HG03354 (cell line): ENCODE measurements at regions not wholly inside any gene's neighbourhood (a gene's known extent, or its start where the extent isn't known, plus 50 kb on each side); places are given as distances from the start of the nearest gene placed in this dataset.

Experiments
- ATAC-seq: cut with Tn5 transposase; IDR thresholded peaks from one replicate; pipeline ENCODE4 v1.9.1; 2021; ENCODE audit warnings: mild to moderate bottlenecking; ENCODE audit not compliant: unreplicated experiment, poor library complexity, severe bottlenecking

- no peak for ATAC-seq
Observed at GRCh38 chr3:73745526-73746191, 120.9 kb upstream of the PDZRN3 start.

- no peak for ATAC-seq
Observed at GRCh38 chr3:73743551-73743950, 118.8 kb upstream of the PDZRN3 start.

- no peak for ATAC-seq
Observed at GRCh38 chr3:73739791-73740453, 115.2 kb upstream of the PDZRN3 start.

- ATAC-seq, result no peak
Observed at GRCh38 chr3:73738711-73739110, 114.0 kb upstream of the PDZRN3 start.

GRCh38 chr3:73734211-73735089 is 109.7 kb upstream of the PDZRN3 start:
- ATAC-seq, result no peak

- no peak for ATAC-seq
Observed at GRCh38 chr3:73733746-73734145, 109.0 kb upstream of the PDZRN3 start.

- no peak for ATAC-seq
Observed at GRCh38 chr3:73729969-73730440, 105.3 kb upstream of the PDZRN3 start.

- ATAC-seq, result no peak
Observed at GRCh38 chr3:73727854-73728253, 103.1 kb upstream of the PDZRN3 start.

GRCh38 chr3:73727117-73727821 is 102.5 kb upstream of the PDZRN3 start:
- no peak for ATAC-seq

- ATAC-seq, result no peak
Observed at GRCh38 chr3:73723596-73723995, 98.9 kb upstream of the PDZRN3 start.

- ATAC-seq, result no peak
Observed at GRCh38 chr3:73719861-73720260, 95.1 kb upstream of the PDZRN3 start.

- no peak for ATAC-seq
Observed at GRCh38 chr3:73719413-73719851, 94.7 kb upstream of the PDZRN3 start.

- ATAC-seq, result no peak
Observed at GRCh38 chr3:73718326-73719110, 93.8 kb upstream of the PDZRN3 start.

- no peak for ATAC-seq
Observed at GRCh38 chr3:73716418-73716817, 91.7 kb upstream of the PDZRN3 start.

GRCh38 chr3:73710340-73710739 is 85.6 kb upstream of the PDZRN3 start:
- no peak for ATAC-seq

GRCh38 chr3:73709712-73710111 is 85.0 kb upstream of the PDZRN3 start:
- no peak for ATAC-seq

GRCh38 chr3:73708956-73709355 is 84.2 kb upstream of the PDZRN3 start:
- ATAC-seq, result no peak

GRCh38 chr3:73707772-73708171 is 83.0 kb upstream of the PDZRN3 start:
- ATAC-seq, result no peak

GRCh38 chr3:73706771-73707170 is 82.0 kb upstream of the PDZRN3 start:
- ATAC-seq, result no peak
